CD8-positive, alpha-beta memory T cell (primary cell): ENCODE measurements at regions not wholly inside any gene's neighbourhood (a gene's known extent, or its start where the extent isn't known, plus 50 kb on each side); places are given as distances from the start of the nearest gene placed in this dataset.

Experiments used
- CTCF ChIA-PET: fragments of 350-600 bp; sonication (Branson Sonifier 250); formaldehyde crosslinking; loops from one replicate; lab custom pipeline; 2021; ENCODE audit warnings: antibody characterized with exemption; lab: Charles Lee
- POLR2A ChIA-PET: fragments of 350-600 bp; sonication (Branson Sonifier 250); formaldehyde crosslinking; loops from one replicate; lab custom pipeline; 2021; ENCODE audit warnings: antibody characterized with exemption; lab: Charles Lee
- DNase-seq, 5 donors: peaks; one replicate each; pipeline versions ENCODE4 v3.0.0 to v3.0.0-alpha.2; 2020 to 2022; ENCODE audit warnings: mixed read lengths in 1 of 5
- H3K27ac ChIP-seq: one replicate; pipeline ENCODE4 v1.7.0; 2013; ENCODE audit warnings: low read depth, mild to moderate bottlenecking, low read length, moderate library complexity
- H3K27me3 ChIP-seq: 2 replicates; pipeline ENCODE4 v1.7.0; 2013; ENCODE audit warnings: low read length, mild to moderate bottlenecking; ENCODE audit not compliant: insufficient read depth, poor library complexity, severe bottlenecking
- H3K36me3 ChIP-seq: 2 replicates; pipeline ENCODE4 v1.7.0; 2013; ENCODE audit warnings: mild to moderate bottlenecking, low read length, moderate library complexity; ENCODE audit not compliant: insufficient read depth
- H3K4me1 ChIP-seq: 2 replicates; pipeline ENCODE4 v1.7.0; 2013; ENCODE audit warnings: mild to moderate bottlenecking, low read length, moderate library complexity; ENCODE audit not compliant: insufficient read depth
- H3K4me3 ChIP-seq: 2 replicates; pipeline ENCODE4 v1.7.0; 2013; ENCODE audit warnings: mild to moderate bottlenecking, low read length
- H3K9me3 ChIP-seq: 2 replicates; pipeline ENCODE4 v1.7.0; 2013; ENCODE audit warnings: mild to moderate bottlenecking, low read length
- H3K27ac Mint-ChIP-seq, 8 donors: one replicate each; pipeline ENCODE4 v1.8.0; 2020 to 2021; ENCODE audit warnings: mixed read lengths in 8 of 8, mild to moderate bottlenecking in 6 of 8, inconsistent platforms in 3 of 8, moderate library complexity in 3 of 8
- H3K27me3 Mint-ChIP-seq, 2 donors: one replicate each; pipeline ENCODE4 v1.8.0; 2020 to 2021; ENCODE audit warnings: mixed read lengths in 2 of 2, mild to moderate bottlenecking in 1 of 2, moderate library complexity in 1 of 2
- H3K36me3 Mint-ChIP-seq, 3 donors: one replicate each; pipeline ENCODE4 v1.8.0; 2020 to 2021; ENCODE audit warnings: mixed read lengths in 3 of 3, inconsistent platforms in 1 of 3, mild to moderate bottlenecking in 1 of 3
- H3K4me1 Mint-ChIP-seq, 3 donors: one replicate each; pipeline ENCODE4 v1.8.0; 2020 to 2021; ENCODE audit warnings: mixed read lengths in 3 of 3, inconsistent platforms in 1 of 3, mild to moderate bottlenecking in 1 of 3
- H3K4me3 Mint-ChIP-seq, 7 donors: one replicate each; pipeline ENCODE4 v1.8.0; 2020 to 2021; ENCODE audit warnings: mixed read lengths in 7 of 7, mild to moderate bottlenecking in 6 of 7, moderate library complexity in 4 of 7, inconsistent platforms in 2 of 7
- H3K9me3 Mint-ChIP-seq, 5 donors: one replicate each; pipeline ENCODE4 v1.8.0; 2020 to 2022; ENCODE audit warnings: mixed read lengths in 5 of 5, mild to moderate bottlenecking in 3 of 5, moderate library complexity in 2 of 5, inconsistent platforms in 1 of 5

- H3K4me3 ChIP-seq, result no peak overlapping the region
- Mint-ChIP-seq H3K4me3 (peak overlapping the region in 3 of 7 donors; percentile 31 to 73 (median 37)), H3K27ac (no peak overlapping the region), H3K36me3 (peaks cover 0 to 2% (median 0%) of the 10 kb centered on the region in 3 donors), H3K4me1 (peaks cover 0 to 6% (median 5%) of the 10 kb centered on the region in 3 donors), H3K9me3 (peaks cover under 1 to 7% (median 3%) of the 10 kb centered on the region in 5 donors), H3K27me3 (peaks cover 44 to 50% of the 10 kb centered on the region in 2 donors)
- peaks cover 9% of the 10 kb centered on the region for H3K27me3 ChIP-seq
- no peak for DNase-seq
- POLR2A ChIA-PET, result interaction anchor here (0.6 kb wide), 1 partner anchor 99 kb away, joined by 4 read pairs; no protein-coding TSS in a partner anchor
- H3K27ac ChIP-seq, result no peak overlapping the region
- H3K36me3 ChIP-seq, result no peaks in the 10 kb centered on the region
- CTCF ChIA-PET, result no interaction called here
- no peaks in the 10 kb centered on the region for H3K4me1 ChIP-seq
- H3K9me3 ChIP-seq, result no peaks in the 10 kb centered on the region
Observed at GRCh38 chr2:467892-468647, 180.2 kb upstream of the ALKAL2 start.

- CTCF ChIA-PET, result no interaction called here
Observed at GRCh38 chr2:467543-467891, 179.6 kb upstream of the ALKAL2 start.

GRCh38 chr2:467101-467500 is 179.2 kb upstream of the ALKAL2 start:
- Histone ChIP-seq H3K9me3 (no peaks in the 10 kb centered on the region), H3K4me1 (no peaks in the 10 kb centered on the region), H3K4me3 (no peak overlapping the region), H3K27me3 (peaks cover 9% of the 10 kb centered on the region), H3K27ac (no peak overlapping the region), H3K36me3 (no peaks in the 10 kb centered on the region)
- peaks cover 50 to 57% of the 10 kb centered on the region in 2 donors for H3K27me3 Mint-ChIP-seq
- H3K4me1 Mint-ChIP-seq, result peaks cover 4 to 9% (median 8%) of the 10 kb centered on the region in 3 donors
- CTCF ChIA-PET, result no interaction called here
- H3K27ac Mint-ChIP-seq, result no peak overlapping the region
- no peaks in the 10 kb centered on the region for H3K9me3 Mint-ChIP-seq
- DNase-seq, result no peak
- POLR2A ChIA-PET, result no interaction called here
- no peak overlapping the region for H3K4me3 Mint-ChIP-seq
- H3K36me3 Mint-ChIP-seq, result no peaks in the 10 kb centered on the region

More at GRCh38 chr2:467543-467891, 179.6 kb upstream of the ALKAL2 start:
- Mint-ChIP-seq H3K27ac (no peak overlapping the region), H3K27me3 (peaks cover 48 to 53% of the 10 kb centered on the region in 2 donors), H3K4me3 (peak overlapping the region in 3 of 7 donors; percentile 31 to 73 (median 37)), H3K36me3 (no peaks in the 10 kb centered on the region), H3K4me1 (peaks cover 1 to 6% (median 6%) of the 10 kb centered on the region in 3 donors), H3K9me3 (peaks cover 0 to 1% (median 0%) of the 10 kb centered on the region in 5 donors)
- peak in 1 of 5 donors; percentile 40 for DNase-seq
- H3K4me1 ChIP-seq, result no peaks in the 10 kb centered on the region
- peaks cover 9% of the 10 kb centered on the region for H3K27me3 ChIP-seq
- H3K27ac ChIP-seq, result no peak overlapping the region
- POLR2A ChIA-PET, result no interaction called here
- no peaks in the 10 kb centered on the region for H3K36me3 ChIP-seq
- no peak overlapping the region for H3K4me3 ChIP-seq
- no peaks in the 10 kb centered on the region for H3K9me3 ChIP-seq

GRCh38 chr2:464562-465309 is 176.8 kb upstream of the ALKAL2 start:
- peaks cover 20% of the 10 kb centered on the region for H3K4me1 ChIP-seq
- H3K9me3 ChIP-seq, result no peaks in the 10 kb centered on the region
- Mint-ChIP-seq H3K4me1 (peaks cover 27 to 32% (median 30%) of the 10 kb centered on the region in 3 donors), H3K9me3 (no peaks in the 10 kb centered on the region), H3K36me3 (no peaks in the 10 kb centered on the region), H3K27me3 (peaks cover 56 to 71% of the 10 kb centered on the region in 2 donors), H3K4me3 (no peak overlapping the region), H3K27ac (peak overlapping the region in 2 of 8 donors; percentile 8 to 33)
- ChIA-PET POLR2A (no interaction called here), CTCF (interaction anchor here (0.7 kb wide), 1 partner anchor 27 kb away, joined by 3 read pairs; no protein-coding TSS in a partner anchor)
- no peak for DNase-seq
- H3K27me3 ChIP-seq, result peaks cover 11% of the 10 kb centered on the region
- H3K27ac ChIP-seq, result no peak overlapping the region
- H3K4me3 ChIP-seq, result no peak overlapping the region
- H3K36me3 ChIP-seq, result no peaks in the 10 kb centered on the region

- no peaks in the 10 kb centered on the region for H3K36me3 ChIP-seq
- ChIA-PET POLR2A (no interaction called here), CTCF (no interaction called here)
- no peaks in the 10 kb centered on the region for H3K9me3 Mint-ChIP-seq
- peak overlapping the region in 6 of 7 donors; percentile 59 to 75 (median 72) for H3K4me3 Mint-ChIP-seq
- H3K27ac ChIP-seq, result no peak overlapping the region
- peaks cover 37 to 41% (median 39%) of the 10 kb centered on the region in 3 donors for H3K4me1 Mint-ChIP-seq
- peaks cover 32 to 74% of the 10 kb centered on the region in 2 donors for H3K27me3 Mint-ChIP-seq
- H3K4me1 ChIP-seq, result peaks cover 20% of the 10 kb centered on the region
- H3K36me3 Mint-ChIP-seq, result no peaks in the 10 kb centered on the region
- H3K4me3 ChIP-seq, result no peak overlapping the region
- DNase-seq, result peak in 4 of 5 donors; percentile 47 to 82 (median 78)
- H3K27me3 ChIP-seq, result peaks cover 4% of the 10 kb centered on the region
- no peaks in the 10 kb centered on the region for H3K9me3 ChIP-seq
- peak overlapping the region in 7 of 8 donors; percentile 20 to 78 (median 71) for H3K27ac Mint-ChIP-seq
Observed at GRCh38 chr2:460861-461260, 173.0 kb upstream of the ALKAL2 start.

- H3K4me1 ChIP-seq, result peaks cover 23% of the 10 kb centered on the region
- DNase-seq, result no peak
- H3K4me3 ChIP-seq, result no peak overlapping the region
- Mint-ChIP-seq H3K27ac (peak overlapping the region in 5 of 8 donors; percentile 9 to 78 (median 71)), H3K9me3 (no peaks in the 10 kb centered on the region), H3K27me3 (peaks cover 23 to 69% of the 10 kb centered on the region in 2 donors), H3K36me3 (no peaks in the 10 kb centered on the region), H3K4me3 (peak overlapping the region in 3 of 7 donors; percentile 13 to 59 (median 34)), H3K4me1 (peaks cover 44 to 47% (median 47%) of the 10 kb centered on the region in 3 donors)
- peaks cover 4% of the 10 kb centered on the region for H3K27me3 ChIP-seq
- no peak overlapping the region for H3K27ac ChIP-seq
- ChIA-PET CTCF (no interaction called here), POLR2A (no interaction called here)
- no peaks in the 10 kb centered on the region for H3K36me3 ChIP-seq
- H3K9me3 ChIP-seq, result no peaks in the 10 kb centered on the region
Observed at GRCh38 chr2:459931-460330, 172.0 kb upstream of the ALKAL2 start.

- CTCF ChIA-PET, result no interaction called here
Observed at GRCh38 chr2:458425-458815, 170.5 kb upstream of the ALKAL2 start.

More at GRCh38 chr2:458425-458815, 170.5 kb upstream of the ALKAL2 start:
- Mint-ChIP-seq H3K9me3 (no peaks in the 10 kb centered on the region), H3K27me3 (peaks cover 18 to 70% of the 10 kb centered on the region in 2 donors), H3K4me3 (no peak overlapping the region), H3K4me1 (peaks cover 49 to 52% (median 52%) of the 10 kb centered on the region in 3 donors), H3K27ac (no peak overlapping the region), H3K36me3 (no peaks in the 10 kb centered on the region)
- Histone ChIP-seq H3K27me3 (peaks cover 4% of the 10 kb centered on the region), H3K36me3 (no peaks in the 10 kb centered on the region), H3K27ac (no peak overlapping the region), H3K9me3 (no peaks in the 10 kb centered on the region), H3K4me3 (no peak overlapping the region), H3K4me1 (peaks cover 28% of the 10 kb centered on the region)
- DNase-seq, result no peak
- POLR2A ChIA-PET, result no interaction called here
